GM13977 (cell line): ENCODE measurements at regions not wholly inside any gene's neighbourhood (a gene's known extent, or its start where the extent isn't known, plus 50 kb on each side); places are given as distances from the start of the nearest gene placed in this dataset.

Source experiments
- DNase-seq: peaks from one replicate; pipeline ENCODE4 v3.0.0; 2012; ENCODE audit warnings: low spot score
- in situ Hi-C: fragments of 300-500 bp; cut with MboI; formaldehyde crosslinking; loops from one replicate; pipeline ENCODE4 v1.12.0; 2022; ENCODE audit warnings: low sequenced_read_pairs, low pct_unique_long_range_greater_than_20kb, mixed read lengths, inconsistent platforms; ENCODE audit not compliant: unreplicated experiment
- TF ChIP-seq, protein P1 (sequence below): IDR thresholded peaks from 2 replicates; pipeline ENCODE4 v1.5.1; 2012; ENCODE audit warnings: mild to moderate bottlenecking, control low read depth; ENCODE audit not compliant: insufficient read depth; ENCODE audit errors: extremely low read depth, missing control alignments

GRCh38 chr9:78599926-78600325 is 303.0 kb downstream of the PSAT1 start:
- TF ChIP-seq, protein P1, sequence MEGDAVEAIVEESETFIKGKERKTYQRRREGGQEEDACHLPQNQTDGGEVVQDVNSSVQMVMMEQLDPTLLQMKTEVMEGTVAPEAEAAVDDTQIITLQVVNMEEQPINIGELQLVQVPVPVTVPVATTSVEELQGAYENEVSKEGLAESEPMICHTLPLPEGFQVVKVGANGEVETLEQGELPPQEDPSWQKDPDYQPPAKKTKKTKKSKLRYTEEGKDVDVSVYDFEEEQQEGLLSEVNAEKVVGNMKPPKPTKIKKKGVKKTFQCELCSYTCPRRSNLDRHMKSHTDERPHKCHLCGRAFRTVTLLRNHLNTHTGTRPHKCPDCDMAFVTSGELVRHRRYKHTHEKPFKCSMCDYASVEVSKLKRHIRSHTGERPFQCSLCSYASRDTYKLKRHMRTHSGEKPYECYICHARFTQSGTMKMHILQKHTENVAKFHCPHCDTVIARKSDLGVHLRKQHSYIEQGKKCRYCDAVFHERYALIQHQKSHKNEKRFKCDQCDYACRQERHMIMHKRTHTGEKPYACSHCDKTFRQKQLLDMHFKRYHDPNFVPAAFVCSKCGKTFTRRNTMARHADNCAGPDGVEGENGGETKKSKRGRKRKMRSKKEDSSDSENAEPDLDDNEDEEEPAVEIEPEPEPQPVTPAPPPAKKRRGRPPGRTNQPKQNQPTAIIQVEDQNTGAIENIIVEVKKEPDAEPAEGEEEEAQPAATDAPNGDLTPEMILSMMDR, result no peak
- no peak for DNase-seq
- in situ Hi-C loops, result no loop called here

GRCh38 chr9:78601957-78602565 is 305.1 kb downstream of the PSAT1 start:
- TF ChIP-seq, protein P1, result peak; percentile 75
- DNase-seq, result peak; percentile 23
- in situ Hi-C loops, result no loop called here

GRCh38 chr9:78605041-78606000 is 308.4 kb downstream of the PSAT1 start:
- TF ChIP-seq, protein P1, result no peak
- DNase-seq, result no peak
- in situ Hi-C loops, result no loop called here

- TF ChIP-seq, protein P1, result no peak
- in situ Hi-C loops, result no loop called here
Observed at GRCh38 chr9:78606001-78606379, 309.1 kb downstream of the PSAT1 start.

DNA sequence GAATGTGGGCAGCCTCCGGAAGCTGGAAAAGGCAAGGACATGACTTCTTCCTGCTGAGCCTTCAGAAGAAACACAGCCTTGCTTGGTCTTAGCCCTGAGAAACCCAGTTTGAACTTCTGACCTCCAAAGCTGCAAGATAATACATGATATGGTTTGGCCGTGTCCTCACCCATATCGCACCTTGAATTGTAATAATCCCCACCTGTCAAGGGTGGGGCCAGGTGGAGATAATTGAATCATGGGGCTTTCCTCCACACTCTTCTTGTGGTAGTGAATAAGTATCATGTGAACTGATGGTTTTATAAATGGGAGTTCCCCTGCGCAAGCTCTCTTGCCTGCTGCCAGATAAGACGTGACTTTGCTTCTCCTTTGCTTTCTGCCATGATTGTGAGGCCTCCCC is 310.9 kb downstream of the PSAT1 start:
- in situ Hi-C loops, result no loop called here
- TF ChIP-seq, protein P1, result no peak
- no peak for DNase-seq

More at GRCh38 chr9:78606001-78606379, 309.1 kb downstream of the PSAT1 start:
- no peak for DNase-seq

DNA sequence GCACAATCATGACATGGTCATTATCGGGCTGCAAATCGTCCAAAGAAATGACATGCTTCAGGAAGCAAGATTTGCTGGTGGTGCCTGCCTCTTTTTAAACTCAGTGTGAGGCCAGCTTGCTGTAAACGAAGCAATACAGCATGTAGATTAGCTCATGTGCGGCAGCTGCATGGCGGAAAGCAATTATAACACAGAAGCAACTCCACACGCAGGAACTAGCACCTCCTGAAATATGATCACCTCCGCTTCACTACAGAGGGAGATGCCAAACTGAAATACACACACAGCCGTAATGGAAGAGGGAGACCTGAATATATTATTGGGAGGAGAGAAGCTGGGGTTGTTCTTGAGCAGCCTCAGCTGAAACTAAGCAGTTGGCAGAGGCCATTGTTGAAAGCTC is 312.5 kb downstream of the PSAT1 start:
- in situ Hi-C loops, result no loop called here
- DNase-seq, result no peak
- TF ChIP-seq, protein P1, result no peak
